GM21619 (cell line): ENCODE measurements at regions not wholly inside any gene's neighbourhood (a gene's known extent, or its start where the extent isn't known, plus 50 kb on each side); places are given as distances from the start of the nearest gene placed in this dataset.
A peak's percentile ranks its signal among the peaks of the same experiment; 100 is the strongest.
"Not testable (repeated sequence)": the region's sequence is repeated elsewhere in the genome, so short reads cannot be mapped to it uniquely, and the experiment has no call there.

Experiments used
- ATAC-seq: cut with Tn5 transposase; IDR thresholded peaks from one replicate; pipeline ENCODE4 v1.9.1; 2021; ENCODE audit not compliant: unreplicated experiment

DNA sequence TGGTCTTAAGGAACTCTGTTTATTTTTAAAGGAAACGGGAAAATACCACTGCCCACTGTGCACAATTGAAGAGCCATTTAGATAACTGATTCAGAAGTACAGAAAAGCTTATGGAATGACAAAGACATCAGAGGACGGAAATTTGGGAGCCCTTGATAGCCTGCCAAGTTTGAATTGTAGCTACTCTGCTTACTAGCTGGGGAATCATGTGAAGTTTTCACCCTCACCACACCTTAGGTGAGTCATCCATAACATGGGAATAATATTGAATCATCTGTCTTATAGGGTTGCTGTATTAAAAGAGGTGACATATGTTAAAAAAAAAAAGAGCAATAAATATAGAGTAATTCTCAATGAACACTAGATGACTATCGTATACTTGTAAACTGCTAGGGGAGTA lies 1104.2 kb downstream of the GATA3 start:
- ATAC-seq, result no peak

DNA sequence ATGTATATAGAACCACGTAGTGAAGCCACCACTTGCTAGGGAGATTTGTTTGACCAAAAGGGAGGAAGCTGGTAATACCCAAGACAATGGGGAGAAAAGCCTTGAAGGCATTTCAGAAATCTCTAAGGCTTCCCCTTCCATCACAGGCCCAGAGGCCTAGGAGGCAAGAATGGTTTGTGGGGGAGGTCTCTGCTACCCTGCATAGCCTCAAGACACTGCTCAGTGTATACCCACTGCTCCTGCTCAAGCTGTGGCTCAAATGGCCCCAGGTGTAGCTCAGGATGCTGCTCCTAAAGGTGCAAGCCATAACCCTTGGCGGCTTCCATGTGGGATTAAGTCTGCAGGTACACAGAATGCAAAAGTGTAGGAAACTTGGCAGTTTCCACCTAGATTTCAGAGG lies 1105.8 kb downstream of the GATA3 start:
- no peak for ATAC-seq

DNA sequence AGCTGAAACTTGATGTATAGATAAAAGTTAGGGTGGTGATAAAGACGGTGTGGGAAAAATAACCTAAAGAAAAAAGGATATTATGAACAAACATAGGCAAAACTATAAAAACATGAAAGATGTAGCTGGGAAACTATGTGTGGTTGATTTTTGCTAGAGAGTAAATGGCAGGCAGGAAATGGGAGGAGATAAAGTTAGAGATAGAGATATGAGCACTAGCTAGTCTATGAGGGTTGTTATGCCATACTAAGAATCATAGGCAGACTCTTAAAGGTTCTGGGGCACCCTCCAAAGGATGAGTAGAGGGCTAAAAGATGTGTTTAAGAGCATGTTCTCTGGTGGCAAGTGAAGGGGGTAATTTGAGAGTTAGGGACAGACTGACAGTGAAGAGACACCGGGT lies 1109.2 kb downstream of the GATA3 start:
- ATAC-seq, result no peak

- ATAC-seq, result no peak
Observed at GRCh38 chr10:9166770-9167169, 1112.3 kb downstream of the GATA3 start.

DNA sequence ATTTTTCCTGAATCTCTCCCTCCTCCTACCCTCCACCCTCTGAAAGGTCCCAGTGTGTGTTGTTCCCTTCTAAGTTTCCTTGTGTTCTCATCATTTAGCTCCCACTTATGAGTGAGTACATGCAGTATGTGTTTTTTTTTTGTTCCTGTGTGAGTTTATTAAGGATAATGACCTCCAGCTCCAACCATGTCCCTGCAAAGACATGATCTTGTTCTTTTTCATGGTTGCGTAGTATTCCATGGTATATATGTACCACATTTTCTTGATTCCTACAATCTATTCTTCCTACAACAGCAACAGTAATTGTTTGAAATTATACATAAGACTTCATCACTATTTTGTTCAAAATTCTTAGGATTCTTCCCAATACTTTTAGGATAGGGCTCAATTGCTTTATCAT lies 1117.8 kb downstream of the GATA3 start:
- ATAC-seq, result no peak

DNA sequence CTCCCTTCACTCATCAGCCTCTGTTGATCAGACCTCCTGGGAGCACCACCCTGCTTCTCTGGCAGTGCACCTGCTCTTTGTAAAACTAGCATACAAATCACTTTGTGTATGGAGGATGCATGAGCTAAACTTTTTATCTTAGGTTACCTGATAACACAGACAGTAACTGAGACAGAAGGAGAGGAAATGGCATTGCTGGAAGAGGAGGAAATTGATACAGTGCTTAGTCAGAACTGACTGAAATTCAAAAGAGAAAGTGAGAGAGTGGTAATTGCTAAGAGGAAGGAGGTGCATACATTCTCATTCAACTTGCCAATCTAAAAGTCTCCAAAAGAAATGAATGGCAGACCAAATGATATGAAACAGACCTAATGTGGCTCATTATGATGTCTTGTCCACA lies 1120.7 kb downstream of the GATA3 start:
- no peak for ATAC-seq

DNA sequence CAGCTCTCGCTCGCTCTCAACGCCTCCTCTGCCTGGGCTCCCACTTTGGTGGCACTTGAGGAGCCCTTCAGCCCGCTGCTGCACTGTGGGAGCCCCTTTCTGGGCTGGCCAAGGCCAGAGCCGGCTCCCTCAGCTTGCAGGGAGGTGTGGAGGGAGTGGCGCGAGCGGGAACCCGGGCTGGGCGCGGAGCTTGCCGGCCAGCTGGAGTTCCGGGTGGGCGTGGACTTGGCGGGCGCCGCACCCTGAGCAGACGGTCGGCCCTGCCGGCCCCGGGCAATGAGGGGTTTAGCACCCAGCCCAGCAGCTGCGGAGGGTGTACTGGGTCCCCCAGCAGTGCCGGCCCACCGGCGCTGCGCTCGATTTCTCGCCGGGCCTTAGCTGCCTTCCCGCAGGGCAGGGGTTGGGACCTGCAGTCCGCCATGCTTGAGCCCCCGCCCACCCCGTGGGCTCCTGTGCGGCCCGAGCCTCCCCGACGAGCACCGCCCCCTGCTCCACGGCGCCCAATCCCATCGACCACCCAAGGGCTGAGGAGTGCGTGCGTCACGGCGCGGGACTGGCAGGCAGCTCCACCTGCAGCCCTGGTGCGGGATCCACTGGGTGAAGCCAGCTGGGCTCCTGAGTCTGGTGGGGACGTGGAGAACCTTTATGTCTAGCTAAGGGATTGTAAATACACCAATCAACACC lies 1128.9 kb downstream of the GATA3 start:
- ATAC-seq, result not testable (repeated sequence)

DNA sequence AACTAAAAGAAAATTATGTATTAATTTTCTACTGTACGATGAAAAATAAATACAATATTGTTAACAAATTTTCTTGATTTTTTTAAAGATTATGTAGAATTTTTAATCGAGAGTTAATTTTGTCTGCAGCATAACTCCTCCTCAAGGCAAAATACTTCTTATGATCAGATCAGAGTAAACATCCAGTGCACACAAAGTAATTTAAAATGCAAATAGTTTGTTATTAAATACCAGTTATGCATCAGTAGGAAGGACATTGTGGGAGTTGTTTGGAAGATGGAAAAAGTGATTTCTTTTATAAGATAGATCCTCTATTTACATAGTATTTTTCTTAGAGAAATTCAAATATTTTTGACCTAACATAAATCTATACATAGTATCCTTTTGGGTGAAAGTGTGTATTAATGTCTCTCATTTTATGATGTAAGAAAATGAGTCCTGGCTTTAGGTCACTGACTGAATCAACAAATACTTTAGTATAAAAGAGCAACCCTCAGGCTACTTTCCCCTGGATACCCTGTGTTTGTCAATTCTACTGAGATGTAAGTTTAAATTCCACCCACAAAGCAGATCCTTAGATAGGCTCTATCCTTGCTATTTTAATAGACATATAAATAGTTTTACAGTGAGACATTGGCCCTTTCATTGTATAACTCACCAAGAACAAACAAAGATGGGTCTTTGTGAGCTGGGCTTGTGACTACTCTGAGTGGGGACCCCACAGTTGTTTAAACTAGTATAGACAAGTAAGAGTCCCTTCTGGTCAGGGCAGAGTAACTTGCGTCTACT lies 1133.7 kb downstream of the GATA3 start:
- ATAC-seq, result no peak

DNA sequence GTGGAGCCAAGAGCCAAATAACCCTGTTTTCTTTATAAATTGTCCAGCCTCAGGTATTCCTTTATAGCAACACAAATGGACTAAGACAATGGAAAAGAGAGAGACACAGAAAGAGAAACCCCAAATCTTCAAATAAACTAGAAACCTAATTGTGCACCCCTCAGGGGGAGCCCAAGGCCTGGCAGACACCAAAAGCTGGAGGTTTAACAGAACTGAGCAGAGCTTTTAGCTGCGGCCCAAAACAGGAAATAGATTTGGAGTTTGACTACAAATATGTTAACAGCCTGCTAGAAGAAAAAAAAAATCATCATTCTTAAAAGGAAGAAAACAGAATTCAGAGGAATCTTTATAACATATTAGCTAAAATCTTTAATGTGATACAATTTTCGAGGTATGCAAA lies 1135.0 kb downstream of the GATA3 start:
- ATAC-seq, result no peak

DNA sequence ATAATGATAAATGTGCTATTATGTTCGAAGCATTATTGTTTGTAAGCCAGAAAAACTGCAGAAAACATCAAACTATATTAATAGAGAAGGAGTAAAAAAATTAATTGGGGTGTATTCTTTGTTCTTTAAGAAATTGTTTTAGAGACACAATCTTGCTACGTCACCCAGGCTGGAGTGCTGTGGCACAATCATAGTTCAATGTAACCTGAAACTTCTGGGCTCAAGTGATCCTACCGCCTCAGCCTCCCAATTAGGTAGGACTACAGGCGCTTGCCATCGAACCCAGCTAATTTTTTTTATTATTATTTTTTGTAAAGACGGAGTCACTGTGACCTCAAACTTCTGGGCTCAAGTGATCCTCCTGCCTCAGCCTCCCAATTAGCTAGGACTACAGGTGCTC lies 1138.6 kb downstream of the GATA3 start:
- no peak for ATAC-seq

- ATAC-seq, result no peak
Observed at GRCh38 chr10:9195385-9195784, 1140.9 kb downstream of the GATA3 start.

GRCh38 chr10:9198611-9199010 lies 1144.1 kb downstream of the GATA3 start:
- no peak for ATAC-seq

- no peak for ATAC-seq
Observed at GRCh38 chr10:9205558-9205957, 1151.1 kb downstream of the GATA3 start.

DNA sequence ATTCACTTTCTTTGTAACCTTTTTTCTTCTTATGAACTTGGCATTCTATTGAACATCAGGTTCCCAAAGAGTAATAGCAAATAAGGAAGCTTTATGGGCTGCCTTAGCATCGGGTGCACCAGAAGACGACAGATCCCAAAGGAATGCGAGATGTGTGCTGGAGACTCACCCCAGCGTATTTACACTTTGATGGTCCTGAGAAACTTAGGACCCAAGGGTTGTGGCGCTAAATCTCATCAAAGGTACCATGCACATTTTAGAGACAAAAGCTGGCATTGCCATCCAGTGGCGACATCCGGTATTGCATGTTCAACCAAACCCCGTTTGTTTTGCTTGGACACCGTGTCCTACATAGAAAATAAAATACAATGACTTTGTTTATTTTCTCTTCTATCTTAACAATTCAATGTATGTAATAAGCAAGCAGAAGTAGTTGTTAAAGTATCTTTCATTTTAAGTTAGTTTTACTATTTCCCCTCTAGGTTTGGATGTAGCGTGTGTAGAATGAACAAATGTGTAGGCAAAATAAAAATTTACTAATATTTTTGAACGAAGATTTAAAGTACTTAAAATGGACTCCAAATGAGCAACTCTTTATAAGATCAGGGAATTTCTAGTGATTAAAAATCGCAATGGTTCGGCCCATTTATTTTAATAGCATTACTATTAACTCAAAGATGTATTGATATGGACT lies 1154.8 kb downstream of the GATA3 start:
- peak; percentile 71 for ATAC-seq

- no peak for ATAC-seq
Observed at GRCh38 chr10:9211228-9211627, 1156.7 kb downstream of the GATA3 start.

GRCh38 chr10:9214618-9215017 lies 1160.1 kb downstream of the GATA3 start:
- no peak for ATAC-seq

GRCh38 chr10:9215121-9215520 lies 1160.6 kb downstream of the GATA3 start:
- ATAC-seq, result no peak

DNA sequence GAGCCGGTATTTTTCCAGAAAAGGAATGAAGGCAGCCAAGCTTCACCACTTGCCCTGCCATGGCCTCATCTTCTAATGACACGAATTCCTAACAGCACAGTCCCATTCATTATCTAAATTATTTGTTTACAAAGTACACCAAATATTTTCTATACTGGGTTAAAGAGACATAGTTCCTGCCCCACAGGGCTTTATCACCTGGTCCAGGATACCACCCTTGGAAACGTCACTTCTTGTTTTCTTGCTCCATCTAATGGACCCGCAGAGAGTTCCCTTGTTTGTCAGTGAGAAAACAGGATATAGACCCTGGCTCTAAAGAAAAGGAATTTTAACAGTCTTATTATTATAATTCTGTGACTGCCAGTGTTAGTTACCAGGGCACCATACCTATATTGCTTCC lies 1165.4 kb downstream of the GATA3 start:
- no peak for ATAC-seq

DNA sequence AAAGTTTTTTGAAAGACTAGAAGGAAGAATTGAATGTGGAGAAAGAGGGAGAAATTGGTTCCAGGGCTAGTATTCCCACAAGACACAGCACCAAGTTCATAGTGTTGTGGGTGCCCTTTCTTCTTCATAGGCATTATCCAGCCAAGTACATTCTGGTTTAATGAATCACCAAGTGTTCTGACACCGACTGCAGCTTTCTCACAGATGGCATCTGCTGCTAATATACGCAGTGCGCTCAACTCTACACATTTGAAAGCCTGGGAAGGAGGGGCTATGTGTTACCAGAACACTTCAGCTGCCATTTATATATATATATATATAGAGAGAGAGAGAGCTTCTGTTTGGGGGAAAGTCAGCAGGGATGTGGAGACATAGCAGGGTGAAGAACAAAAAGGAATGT lies 1168.4 kb downstream of the GATA3 start:
- ATAC-seq, result no peak

GRCh38 chr10:9227679-9228365 lies 1173.3 kb downstream of the GATA3 start:
- no peak for ATAC-seq

DNA sequence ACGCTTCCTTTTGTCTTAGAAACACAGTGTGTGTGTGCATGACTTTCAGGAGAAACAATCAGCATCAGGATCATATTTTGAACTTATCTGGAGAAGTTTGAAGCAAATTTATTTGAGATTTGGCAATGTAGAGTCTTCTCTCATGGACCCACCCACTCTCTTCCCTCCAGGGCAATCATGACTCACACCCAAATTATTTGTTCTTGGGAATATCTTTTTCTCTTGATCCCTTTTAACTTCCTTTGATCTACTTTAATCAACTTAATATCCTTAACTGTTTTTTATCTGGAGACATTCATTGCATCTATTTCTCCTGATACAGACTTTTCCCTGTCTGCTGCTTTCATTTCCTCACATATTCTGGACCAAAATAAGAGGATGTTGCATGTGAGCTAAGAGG lies 1174.3 kb downstream of the GATA3 start:
- ATAC-seq, result no peak
